Activated T-cell treated with anti-CD3 and anti-CD28 coated beads for 24 hours (primary cell): ENCODE measurements at regions not wholly inside any gene's neighbourhood (a gene's known extent, or its start where the extent isn't known, plus 50 kb on each side); places are given as distances from the start of the nearest gene placed in this dataset.
"Not testable (repeated sequence)": the region's sequence is repeated elsewhere in the genome, so short reads cannot be mapped to it uniquely, and the experiment has no call there.

Experiments used
- DNase-seq: peaks from one replicate; pipeline ENCODE4 v3.0.0-alpha.2; 2020; ENCODE audit warnings: low read depth

- no peak for DNase-seq
Measured at GRCh38 chr22:47543447-47543846, 781.0 kb downstream of the TBC1D22A start.

- DNase-seq, result no peak
Measured at GRCh38 chr22:47540011-47540410, 777.6 kb downstream of the TBC1D22A start.

GRCh38 chr22:47539374-47539773 lies 776.9 kb downstream of the TBC1D22A start:
- no peak for DNase-seq

GRCh38 chr22:47535681-47536080 lies 773.2 kb downstream of the TBC1D22A start:
- no peak for DNase-seq

GRCh38 chr22:47534804-47535410 lies 772.5 kb downstream of the TBC1D22A start:
- DNase-seq, result no peak

- no peak for DNase-seq
Measured at GRCh38 chr22:47533961-47534803, 771.7 kb downstream of the TBC1D22A start.

- DNase-seq, result no peak
Measured at GRCh38 chr22:47517062-47517461, 754.6 kb downstream of the TBC1D22A start.

- DNase-seq, result no peak
Measured at GRCh38 chr22:47515384-47516125, 753.1 kb downstream of the TBC1D22A start.

GRCh38 chr22:47512617-47513016 lies 750.2 kb downstream of the TBC1D22A start:
- no peak for DNase-seq

GRCh38 chr22:47504962-47505361 lies 742.5 kb downstream of the TBC1D22A start:
- DNase-seq, result no peak

GRCh38 chr22:47498969-47499495 lies 736.6 kb downstream of the TBC1D22A start:
- DNase-seq, result no peak

GRCh38 chr22:47497666-47498065 lies 735.2 kb downstream of the TBC1D22A start:
- no peak for DNase-seq

- no peak for DNase-seq
Measured at GRCh38 chr22:47495110-47495509, 732.7 kb downstream of the TBC1D22A start.

GRCh38 chr22:47488131-47488530 lies 725.7 kb downstream of the TBC1D22A start:
- not testable (repeated sequence) for DNase-seq

- DNase-seq, result no peak
Measured at GRCh38 chr22:47486569-47487312, 724.3 kb downstream of the TBC1D22A start.

GRCh38 chr22:47484960-47485569 lies 722.6 kb downstream of the TBC1D22A start:
- no peak for DNase-seq

GRCh38 chr22:47476231-47476630 lies 713.8 kb downstream of the TBC1D22A start:
- DNase-seq, result no peak

GRCh38 chr22:47474895-47475294 lies 712.4 kb downstream of the TBC1D22A start:
- no peak for DNase-seq

GRCh38 chr22:47474464-47474863 lies 712.0 kb downstream of the TBC1D22A start:
- no peak for DNase-seq

GRCh38 chr22:47472636-47473035 lies 710.2 kb downstream of the TBC1D22A start:
- DNase-seq, result no peak

- DNase-seq, result no peak
Measured at GRCh38 chr22:47471406-47471805, 709.0 kb downstream of the TBC1D22A start.
